Keratinocyte (primary cell): ENCODE measurements at regions not wholly inside any gene's neighbourhood (a gene's known extent, or its start where the extent isn't known, plus 50 kb on each side); places are given as distances from the start of the nearest gene placed in this dataset.
A peak's percentile ranks its signal among the peaks of the same experiment; 100 is the strongest.

Source experiments
- EZH2 ChIP-seq: IDR thresholded peaks from one replicate; pipeline ENCODE4 v1.6.1; 2012; ENCODE audit warnings: inconsistent platforms, mild to moderate bottlenecking, low read length, moderate library complexity
- TF ChIP-seq, protein P1 (sequence below), 3 experiments: IDR thresholded peaks in 1 of 3; conservative IDR thresholded peaks in 1 of 3; optimal IDR thresholded peaks in 1 of 3; 2 replicates in 2 of 3; 3 replicates in 1 of 3; pipeline versions ENCODE3 to v1.5.1; 2011; ENCODE audit warnings: low read length in 3 of 3, mild to moderate bottlenecking in 3 of 3, moderate library complexity in 2 of 3, control low read depth in 1 of 3, inconsistent platforms in 1 of 3; ENCODE audit not compliant: insufficient read depth in 2 of 3; ENCODE audit errors: extremely low read depth in 1 of 3

DNA sequence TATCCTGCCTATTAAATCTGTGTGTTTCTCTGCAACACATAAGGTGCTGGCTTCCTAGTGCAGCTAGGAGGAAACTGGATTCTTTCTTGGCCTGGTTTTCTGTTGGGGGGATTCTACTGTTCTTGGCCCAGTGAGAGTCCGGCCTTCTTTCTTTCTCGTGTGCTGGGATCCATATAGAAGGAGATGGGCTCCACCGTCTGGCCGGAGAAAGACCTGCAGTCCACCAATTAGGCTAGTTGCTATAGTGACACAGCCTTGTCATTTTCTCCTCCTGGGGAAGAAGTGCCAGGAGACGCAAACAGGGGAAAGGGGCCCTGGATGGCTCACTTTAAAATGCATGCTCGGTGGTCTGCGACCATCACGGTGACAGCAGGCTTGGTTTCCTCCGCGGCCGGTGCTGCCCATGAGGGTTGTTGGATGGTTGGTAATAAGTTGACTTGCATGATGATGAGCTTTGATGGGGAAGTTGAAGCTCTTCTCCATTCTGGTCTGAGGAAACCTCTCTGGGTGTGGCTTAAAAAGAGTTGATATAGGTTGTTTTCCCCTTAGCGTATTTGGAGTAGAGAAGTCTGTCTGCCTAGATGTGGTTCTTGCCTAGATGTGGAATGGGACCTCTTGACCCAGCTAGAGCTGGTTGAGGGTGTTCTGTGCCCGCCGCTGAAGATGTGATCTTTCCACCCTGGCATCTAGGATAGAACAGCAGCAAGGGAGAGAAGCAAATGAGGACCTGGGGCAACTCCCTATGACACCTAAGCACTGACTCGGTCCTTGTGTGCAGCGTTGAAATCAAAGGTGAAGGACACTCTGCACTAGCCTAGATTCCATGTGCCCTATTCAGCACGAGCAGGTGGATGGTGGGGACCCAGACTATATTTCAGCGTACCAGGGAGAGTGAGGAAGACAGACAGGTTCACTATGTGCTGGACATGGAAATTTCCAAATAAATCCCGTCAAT is 1335.0 kb downstream of the BRD1 start:
- TF ChIP-seq, protein P1, sequence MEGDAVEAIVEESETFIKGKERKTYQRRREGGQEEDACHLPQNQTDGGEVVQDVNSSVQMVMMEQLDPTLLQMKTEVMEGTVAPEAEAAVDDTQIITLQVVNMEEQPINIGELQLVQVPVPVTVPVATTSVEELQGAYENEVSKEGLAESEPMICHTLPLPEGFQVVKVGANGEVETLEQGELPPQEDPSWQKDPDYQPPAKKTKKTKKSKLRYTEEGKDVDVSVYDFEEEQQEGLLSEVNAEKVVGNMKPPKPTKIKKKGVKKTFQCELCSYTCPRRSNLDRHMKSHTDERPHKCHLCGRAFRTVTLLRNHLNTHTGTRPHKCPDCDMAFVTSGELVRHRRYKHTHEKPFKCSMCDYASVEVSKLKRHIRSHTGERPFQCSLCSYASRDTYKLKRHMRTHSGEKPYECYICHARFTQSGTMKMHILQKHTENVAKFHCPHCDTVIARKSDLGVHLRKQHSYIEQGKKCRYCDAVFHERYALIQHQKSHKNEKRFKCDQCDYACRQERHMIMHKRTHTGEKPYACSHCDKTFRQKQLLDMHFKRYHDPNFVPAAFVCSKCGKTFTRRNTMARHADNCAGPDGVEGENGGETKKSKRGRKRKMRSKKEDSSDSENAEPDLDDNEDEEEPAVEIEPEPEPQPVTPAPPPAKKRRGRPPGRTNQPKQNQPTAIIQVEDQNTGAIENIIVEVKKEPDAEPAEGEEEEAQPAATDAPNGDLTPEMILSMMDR (optimal IDR thresholded peaks at IDR 0.05 in 1 of 3, IDR thresholded peaks at IDR 0.05 in 1 of 3, conservative IDR thresholded peaks at IDR 0.05 in 1 of 3; ENCODE audit: extremely low read depth in 1 of 3, insufficient read depth in 2 of 3, low read length in 3 of 3), result peak; percentile 78 to 91 (median 82)
- TF ChIP-seq EZH2, result no peak
